OCI-LY1 (cell line): ENCODE measurements at regions not wholly inside any gene's neighbourhood (a gene's known extent, or its start where the extent isn't known, plus 50 kb on each side); places are given as distances from the start of the nearest gene placed in this dataset.

Experiments
- CTCF ChIP-seq: fragments of 200-600 bp; sonication (generic), shearing (Covaris generic); IDR thresholded peaks from 2 replicates; pipeline ENCODE4 v1.5.1; 2017; ENCODE audit warnings: mild to moderate bottlenecking, antibody characterized with exemption, low read length, moderate library complexity, mixed read lengths
- EZH2 ChIP-seq: fragments of 200-600 bp; sonication (generic), shearing (Covaris generic); IDR thresholded peaks from 2 replicates; pipeline ENCODE4 v1.8.0; 2017; ENCODE audit warnings: borderline replicate concordance, mixed run types, mild to moderate bottlenecking, antibody characterized with exemption, low read length, moderate library complexity, mixed read lengths

DNA sequence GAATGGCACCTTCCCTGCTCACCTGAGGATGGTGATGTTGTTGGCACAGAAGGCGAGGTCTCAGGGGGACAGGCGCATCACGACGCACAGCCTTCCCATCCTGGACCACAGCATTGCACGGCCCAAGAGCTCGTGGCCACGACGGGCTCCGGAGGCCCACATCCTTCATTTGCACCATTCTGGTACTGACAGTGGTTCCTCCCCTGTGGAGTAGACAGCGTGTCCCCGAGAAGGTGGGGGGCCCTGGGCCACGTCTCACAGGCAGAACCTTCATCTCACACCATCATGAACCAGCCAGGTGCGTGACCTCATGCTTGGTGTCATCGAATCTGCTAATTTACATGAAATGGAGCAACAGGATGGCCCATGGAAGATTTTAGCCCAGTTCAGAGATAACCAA lies 180.0 kb downstream of the CTTN start:
- TF ChIP-seq CTCF (no peak), EZH2 (no peak)
